ENCODE measurements at regions not wholly inside any gene's neighbourhood (a gene's known extent, or its start where the extent isn't known, plus 50 kb on each side); places are given as distances from the start of the nearest gene placed in this dataset.

GRCh38 chr3:161879470-161879869, 382.9 kb downstream of the OTOL1 start:
- no peaks in the 10 kb centered on the region for H3K9me3 ChIP-seq (ENCODE audit: low read depth, low read length)
- no peaks in the 10 kb centered on the region for H3K36me3 ChIP-seq (ENCODE audit: insufficient read depth, low read length)
- H3K79me2 ChIP-seq (ENCODE audit: insufficient read depth, low read length) = no peaks in the 10 kb centered on the region
- no peak overlapping the region for H3K4me2 ChIP-seq (ENCODE audit: insufficient read depth, low read length)
- H3K4me1 ChIP-seq (ENCODE audit: insufficient read depth, low read length) = no peaks in the 10 kb centered on the region
- no peak for TF ChIP-seq CTCF (IDR thresholded peaks at IDR 0.05; ENCODE audit: extremely low read depth, low read depth, low read length)
- no peak for DNase-seq (ENCODE audit: insufficient read length, low spot score, missing footprints)
- no peak overlapping the region for H2AFZ ChIP-seq (ENCODE audit: low read length)
- no peaks in the 10 kb centered on the region for H4K20me1 ChIP-seq (ENCODE audit: insufficient read depth, low read length)
- no peaks in the 10 kb centered on the region for H3K27me3 ChIP-seq (ENCODE audit: insufficient read depth, low read length)
- no peak overlapping the region for H3K27ac ChIP-seq (ENCODE audit: low read depth, low read length)
- H3K4me3 ChIP-seq (ENCODE audit: insufficient read depth, low read length) = no peak overlapping the region

- H3K4me3 ChIP-seq (ENCODE audit: insufficient read depth, low read length) = no peak overlapping the region
- DNase-seq (ENCODE audit: insufficient read length, low spot score, missing footprints) = no peak
- H3K36me3 ChIP-seq (ENCODE audit: insufficient read depth, low read length) = no peaks in the 10 kb centered on the region
- no peak for TF ChIP-seq CTCF (IDR thresholded peaks at IDR 0.05; ENCODE audit: extremely low read depth, low read depth, low read length)
- peaks cover 3% of the 10 kb centered on the region for H3K4me1 ChIP-seq (ENCODE audit: insufficient read depth, low read length)
- H3K4me2 ChIP-seq (ENCODE audit: insufficient read depth, low read length) = no peak overlapping the region
- H3K9me3 ChIP-seq (ENCODE audit: low read depth, low read length) = peaks cover 3% of the 10 kb centered on the region
- H4K20me1 ChIP-seq (ENCODE audit: insufficient read depth, low read length) = no peaks in the 10 kb centered on the region
- H3K27me3 ChIP-seq (ENCODE audit: insufficient read depth, low read length) = no peaks in the 10 kb centered on the region
- H2AFZ ChIP-seq (ENCODE audit: low read length) = no peak overlapping the region
- no peak overlapping the region for H3K27ac ChIP-seq (ENCODE audit: low read depth, low read length)
- no peaks in the 10 kb centered on the region for H3K79me2 ChIP-seq (ENCODE audit: insufficient read depth, low read length)
These were observed 388.2 kb downstream of the OTOL1 start for GRCh38 chr3:161884830-161885229.

- Histone ChIP-seq H3K9me3 (ENCODE audit: low read depth, low read length) (peaks cover 2% of the 10 kb centered on the region), H3K4me2 (ENCODE audit: insufficient read depth, low read length) (no peak overlapping the region), H2AFZ (ENCODE audit: low read length) (no peak overlapping the region), H4K20me1 (ENCODE audit: insufficient read depth, low read length) (no peaks in the 10 kb centered on the region), H3K27ac (ENCODE audit: low read depth, low read length) (peak overlapping the region; percentile 83), H3K36me3 (ENCODE audit: insufficient read depth, low read length) (no peaks in the 10 kb centered on the region), H3K4me3 (ENCODE audit: insufficient read depth, low read length) (no peak overlapping the region), H3K79me2 (ENCODE audit: insufficient read depth, low read length) (no peaks in the 10 kb centered on the region), H3K27me3 (ENCODE audit: insufficient read depth, low read length) (no peaks in the 10 kb centered on the region), H3K4me1 (ENCODE audit: insufficient read depth, low read length) (peaks cover 11% of the 10 kb centered on the region)
- TF ChIP-seq CTCF (IDR thresholded peaks at IDR 0.05; ENCODE audit: extremely low read depth, low read depth, low read length) = no peak
- DNase-seq (ENCODE audit: insufficient read length, low spot score, missing footprints) = peak; percentile 68
These were observed 393.6 kb downstream of the OTOL1 start for GRCh38 chr3:161890147-161890625.

GRCh38 chr3:161893972-161894371, 397.4 kb downstream of the OTOL1 start:
- H4K20me1 ChIP-seq (ENCODE audit: insufficient read depth, low read length) = no peaks in the 10 kb centered on the region
- no peak overlapping the region for H3K4me3 ChIP-seq (ENCODE audit: insufficient read depth, low read length)
- H3K27ac ChIP-seq (ENCODE audit: low read depth, low read length) = peak overlapping the region; percentile 40
- H3K9me3 ChIP-seq (ENCODE audit: low read depth, low read length) = peaks cover 2% of the 10 kb centered on the region
- no peak for TF ChIP-seq CTCF (IDR thresholded peaks at IDR 0.05; ENCODE audit: extremely low read depth, low read depth, low read length)
- H3K4me1 ChIP-seq (ENCODE audit: insufficient read depth, low read length) = peaks cover 11% of the 10 kb centered on the region
- no peaks in the 10 kb centered on the region for H3K36me3 ChIP-seq (ENCODE audit: insufficient read depth, low read length)
- no peaks in the 10 kb centered on the region for H3K79me2 ChIP-seq (ENCODE audit: insufficient read depth, low read length)
- H3K27me3 ChIP-seq (ENCODE audit: insufficient read depth, low read length) = no peaks in the 10 kb centered on the region
- H3K4me2 ChIP-seq (ENCODE audit: insufficient read depth, low read length) = no peak overlapping the region
- H2AFZ ChIP-seq (ENCODE audit: low read length) = no peak overlapping the region
- DNase-seq (ENCODE audit: insufficient read length, low spot score, missing footprints) = peak; percentile 66

All from osteoblast (primary cell).